HG03064 (cell line): ENCODE measurements at regions not wholly inside any gene's neighbourhood (a gene's known extent, or its start where the extent isn't known, plus 50 kb on each side); places are given as distances from the start of the nearest gene placed in this dataset.
"Not testable (repeated sequence)": the region's sequence is repeated elsewhere in the genome, so short reads cannot be mapped to it uniquely, and the experiment has no call there.

Experiments
- ATAC-seq: cut with Tn5 transposase; IDR thresholded peaks from one replicate; pipeline ENCODE4 v1.9.1; 2021; ENCODE audit warnings: low read depth; ENCODE audit not compliant: unreplicated experiment

- no peak for ATAC-seq
Measured at GRCh38 chr2:122251566-122251965, 496.1 kb downstream of the TSN start.

GRCh38 chr2:122255924-122256323, 500.5 kb downstream of the TSN start:
- ATAC-seq = no peak

- ATAC-seq = no peak
Measured at GRCh38 chr2:122261911-122262310, 506.5 kb downstream of the TSN start.

GRCh38 chr2:122263746-122264145, 508.3 kb downstream of the TSN start:
- no peak for ATAC-seq

- no peak for ATAC-seq
Measured at GRCh38 chr2:122266636-122267035, 511.2 kb downstream of the TSN start.

GRCh38 chr2:122267947-122268346, 512.5 kb downstream of the TSN start:
- ATAC-seq = no peak

GRCh38 chr2:122273785-122274419, 518.5 kb downstream of the TSN start:
- ATAC-seq = no peak

- ATAC-seq = no peak
Measured at GRCh38 chr2:122277956-122278355, 522.5 kb downstream of the TSN start.

GRCh38 chr2:122300758-122301157, 545.3 kb downstream of the TSN start:
- no peak for ATAC-seq

GRCh38 chr2:122307763-122308162, 552.3 kb downstream of the TSN start:
- no peak for ATAC-seq

- no peak for ATAC-seq
Measured at GRCh38 chr2:122315306-122315705, 559.9 kb downstream of the TSN start.

- ATAC-seq = no peak
Measured at GRCh38 chr2:122319539-122320132, 564.2 kb downstream of the TSN start.

- ATAC-seq = no peak
Measured at GRCh38 chr2:122322815-122323214, 567.4 kb downstream of the TSN start.

- ATAC-seq = no peak
Measured at GRCh38 chr2:122323927-122324326, 568.5 kb downstream of the TSN start.

- ATAC-seq = no peak
Measured at GRCh38 chr2:122326471-122326870, 571.0 kb downstream of the TSN start.

- no peak for ATAC-seq
Measured at GRCh38 chr2:122328816-122329215, 573.4 kb downstream of the TSN start.

GRCh38 chr2:122329278-122329677, 573.8 kb downstream of the TSN start:
- ATAC-seq = no peak

- ATAC-seq = no peak
Measured at GRCh38 chr2:122333932-122334331, 578.5 kb downstream of the TSN start.

GRCh38 chr2:122338000-122338399, 582.5 kb downstream of the TSN start:
- ATAC-seq = no peak

- peak; percentile 71 for ATAC-seq
Measured at GRCh38 chr2:122340246-122340645, 584.8 kb downstream of the TSN start.

- no peak for ATAC-seq
Measured at GRCh38 chr2:122341007-122341406, 585.6 kb downstream of the TSN start.

GRCh38 chr2:122352151-122352550, 596.7 kb downstream of the TSN start:
- ATAC-seq = not testable (repeated sequence)

GRCh38 chr2:122357998-122358397, 602.5 kb downstream of the TSN start:
- ATAC-seq = no peak
